ENCODE measurements at regions not wholly inside any gene's neighbourhood (a gene's known extent, or its start where the extent isn't known, plus 50 kb on each side); places are given as distances from the start of the nearest gene placed in this dataset.

DNA sequence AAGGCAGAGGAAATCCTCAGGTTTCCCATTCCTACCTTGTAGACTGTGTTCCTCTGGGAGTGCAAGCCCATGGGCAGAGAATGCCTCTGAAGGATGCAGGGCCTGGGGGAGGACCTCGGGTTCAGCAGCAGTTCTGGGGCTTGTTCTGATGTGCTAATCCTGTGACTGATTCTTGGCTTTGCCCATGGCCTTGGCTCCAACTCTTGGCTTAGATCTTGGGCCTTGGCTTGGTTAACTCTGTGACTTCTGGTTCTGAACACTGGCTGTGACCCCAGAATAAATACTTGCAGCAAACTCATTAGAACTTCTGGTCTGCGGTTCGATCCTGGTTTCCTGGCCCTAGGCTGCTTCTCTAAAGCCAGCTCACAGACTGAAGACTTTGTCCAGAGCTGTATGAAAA lies 366.9 kb upstream of the ZEB2 start:
- DNase-seq (ENCODE audit: low spot score) = no peak

DNA sequence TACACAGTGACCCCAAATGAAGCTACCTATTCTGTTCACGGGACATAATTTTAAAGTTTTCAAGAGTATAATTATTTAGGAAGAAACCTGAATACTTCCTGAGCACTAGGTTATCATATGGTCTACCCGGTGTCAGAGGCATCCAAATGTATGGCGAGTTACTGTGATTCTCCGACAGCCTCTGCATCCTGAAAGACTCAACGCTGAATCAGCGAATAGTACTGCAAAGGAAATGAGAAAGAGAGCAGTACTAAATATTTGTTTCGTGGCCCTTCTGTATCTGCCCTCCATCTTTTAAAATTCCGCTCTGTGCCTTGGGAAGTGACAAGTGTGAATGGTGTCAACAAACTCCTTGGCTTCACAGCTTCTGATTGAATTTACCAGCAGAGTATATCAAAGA lies 358.0 kb upstream of the ZEB2 start:
- no peak for DNase-seq (ENCODE audit: low spot score)

DNA sequence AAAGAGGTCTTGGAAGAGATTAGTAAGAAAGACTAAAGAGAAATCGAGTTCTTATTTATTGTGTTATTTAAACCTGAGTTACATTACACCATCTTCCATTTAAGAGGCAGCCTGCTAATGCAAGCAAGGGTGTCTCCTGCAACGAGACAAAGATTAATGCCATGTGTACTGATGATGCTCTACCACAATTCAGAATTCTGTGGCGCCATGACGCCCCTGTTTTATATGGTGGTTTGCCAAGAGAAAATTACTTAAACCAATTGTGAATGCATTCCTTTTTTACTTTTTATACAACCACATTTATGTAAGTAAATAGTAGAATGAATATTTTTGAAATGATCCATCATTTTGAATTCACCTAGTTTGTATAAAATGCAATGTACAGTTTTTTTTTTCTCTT lies 356.1 kb upstream of the ZEB2 start:
- no peak for DNase-seq (ENCODE audit: low spot score)

DNA sequence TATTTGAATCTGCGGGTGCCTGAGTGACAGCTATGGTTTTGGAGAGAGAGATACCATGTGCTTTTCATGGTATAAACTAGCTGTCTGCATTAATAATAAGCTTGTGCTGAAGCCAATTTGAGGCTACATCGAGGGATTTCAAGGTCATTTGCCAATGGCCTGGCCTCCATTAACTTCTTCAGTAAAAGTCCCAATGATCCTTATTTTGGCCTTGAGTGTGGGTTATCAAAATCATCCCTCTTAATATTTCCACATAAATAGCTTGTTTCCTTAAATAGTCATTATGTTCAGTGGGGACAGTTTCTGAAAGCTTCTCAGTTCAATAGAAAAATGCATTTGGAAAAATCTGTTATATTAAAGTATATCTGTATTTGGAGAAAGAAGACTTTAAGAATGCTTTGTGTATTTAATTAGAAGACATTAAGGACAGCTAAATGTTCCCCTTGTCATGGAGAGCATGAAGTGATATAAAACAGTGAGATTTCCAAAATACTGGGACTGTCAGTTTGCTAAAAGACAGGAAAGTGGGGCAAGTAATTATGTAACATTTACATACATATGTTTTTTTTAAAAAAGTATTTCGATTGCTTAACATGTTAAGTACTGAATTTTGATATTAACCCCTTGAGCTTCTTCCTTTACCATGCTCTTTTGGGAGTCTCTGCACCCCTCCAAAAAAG lies 355.5 kb upstream of the ZEB2 start:
- DNase-seq (ENCODE audit: low spot score) = no peak

DNA sequence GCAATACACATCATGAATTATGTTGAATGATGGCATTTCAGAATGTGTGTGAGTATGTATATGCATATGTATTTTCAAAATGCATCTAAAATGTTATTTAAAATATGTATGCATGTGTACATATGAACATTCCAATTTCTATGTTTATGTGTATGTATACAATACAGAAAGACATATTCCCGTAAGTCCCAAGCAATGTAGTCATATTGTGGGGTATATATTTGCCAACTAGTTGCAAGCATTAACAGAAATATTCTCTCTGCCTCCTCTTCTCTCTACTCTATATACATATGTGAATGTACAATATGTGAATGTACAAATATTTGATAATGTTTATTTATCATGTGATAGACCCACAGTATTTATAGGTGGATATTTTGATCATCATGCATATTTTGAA lies 345.8 kb upstream of the ZEB2 start:
- no peak for DNase-seq (ENCODE audit: low spot score)

DNA sequence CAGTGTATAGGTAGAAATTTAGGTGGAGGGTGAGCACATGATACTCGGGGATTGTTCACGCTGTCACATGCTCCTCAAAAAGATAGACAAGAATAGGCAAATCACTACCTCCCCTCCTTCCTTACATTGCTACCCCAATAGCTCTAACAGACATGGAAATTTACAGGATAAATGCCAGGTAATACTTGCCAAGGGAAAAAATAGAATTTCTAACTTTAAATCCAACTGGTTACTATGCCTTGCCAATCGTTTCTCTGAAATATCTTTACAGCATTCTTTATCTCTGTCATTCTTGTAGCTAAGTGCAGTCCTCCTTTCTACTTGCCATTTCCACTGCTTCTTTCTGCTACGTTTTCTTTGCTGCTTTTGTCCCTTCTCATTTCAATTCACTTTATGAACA lies 339.8 kb upstream of the ZEB2 start:
- DNase-seq (ENCODE audit: low spot score) = no peak

DNA sequence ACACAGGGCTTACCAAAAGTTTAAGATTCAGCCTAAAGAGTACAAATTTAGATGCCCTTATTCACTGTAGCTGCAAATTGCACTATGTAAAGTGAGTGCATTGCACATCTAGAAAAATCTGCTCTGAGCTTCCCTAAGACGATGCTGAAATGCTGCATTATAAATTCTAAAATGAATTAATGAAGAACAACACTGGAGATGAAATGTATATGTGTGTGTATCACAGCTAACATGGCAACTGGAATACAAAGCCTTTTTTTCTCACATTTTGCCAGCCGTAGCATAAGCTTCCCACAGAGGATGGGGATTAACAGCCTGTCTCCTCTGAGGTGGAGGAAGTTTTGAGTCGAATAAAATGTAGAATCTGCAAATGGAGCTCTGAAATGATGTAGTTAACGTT lies 338.3 kb upstream of the ZEB2 start:
- no peak for DNase-seq (ENCODE audit: low spot score)

DNA sequence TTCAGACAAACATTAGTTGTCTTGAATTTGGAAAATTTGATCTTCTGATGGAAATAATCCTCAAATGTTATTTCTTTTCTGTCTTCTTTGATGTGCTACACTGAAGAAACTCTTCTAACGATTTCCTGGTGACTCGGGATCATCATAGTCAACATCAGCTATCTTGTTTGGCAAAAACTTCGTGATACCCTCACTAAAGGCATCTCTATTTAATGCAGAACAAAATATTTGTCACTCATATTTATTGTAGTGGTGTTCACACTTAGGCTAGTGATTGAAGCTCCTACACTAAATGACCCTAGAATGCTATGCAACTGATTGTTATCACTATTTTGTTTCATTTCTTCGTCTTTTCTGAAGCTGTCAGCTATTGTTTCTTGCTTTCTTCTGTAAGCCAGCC lies 334.7 kb upstream of the ZEB2 start:
- no peak for DNase-seq (ENCODE audit: low spot score)

DNA sequence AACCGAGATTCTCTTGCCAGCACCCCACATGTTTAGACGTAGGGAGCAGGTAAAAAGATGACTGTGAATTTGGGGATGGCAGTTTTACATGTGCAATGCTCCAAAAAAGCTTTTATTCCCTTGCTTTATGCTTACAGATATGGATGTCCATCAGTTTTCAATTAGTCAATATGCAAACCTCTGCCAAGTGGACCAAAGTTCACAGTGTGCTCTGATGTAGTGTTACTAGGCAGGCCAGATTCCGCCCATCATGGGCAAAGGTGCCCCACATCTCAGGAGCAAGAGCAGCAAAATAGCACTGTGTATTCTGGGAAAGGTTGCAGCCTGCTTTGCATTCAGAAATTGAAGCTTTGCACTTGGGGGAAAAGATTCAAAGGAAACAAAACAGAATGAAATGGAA lies 329.7 kb upstream of the ZEB2 start:
- DNase-seq (ENCODE audit: low spot score) = no peak

DNA sequence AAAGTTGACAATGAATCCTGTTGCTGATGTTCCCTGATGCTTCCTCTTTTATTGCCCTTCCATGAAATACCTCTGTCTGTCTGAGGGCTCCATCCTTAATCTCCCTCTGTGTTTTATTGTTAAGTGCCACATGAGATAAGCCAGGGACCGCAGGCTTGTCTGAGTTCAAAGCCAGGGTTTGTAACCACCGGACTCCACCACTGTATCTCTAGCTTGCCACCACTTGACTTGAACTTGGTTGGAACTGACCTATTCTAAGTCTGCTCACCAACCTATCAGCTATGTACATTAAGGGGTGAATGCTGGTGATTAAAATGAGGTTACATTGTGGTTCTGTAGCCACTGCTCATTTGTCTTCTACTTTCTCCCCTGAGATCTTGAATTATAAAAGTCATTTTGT lies 328.5 kb upstream of the ZEB2 start:
- DNase-seq (ENCODE audit: low spot score) = no peak

DNA sequence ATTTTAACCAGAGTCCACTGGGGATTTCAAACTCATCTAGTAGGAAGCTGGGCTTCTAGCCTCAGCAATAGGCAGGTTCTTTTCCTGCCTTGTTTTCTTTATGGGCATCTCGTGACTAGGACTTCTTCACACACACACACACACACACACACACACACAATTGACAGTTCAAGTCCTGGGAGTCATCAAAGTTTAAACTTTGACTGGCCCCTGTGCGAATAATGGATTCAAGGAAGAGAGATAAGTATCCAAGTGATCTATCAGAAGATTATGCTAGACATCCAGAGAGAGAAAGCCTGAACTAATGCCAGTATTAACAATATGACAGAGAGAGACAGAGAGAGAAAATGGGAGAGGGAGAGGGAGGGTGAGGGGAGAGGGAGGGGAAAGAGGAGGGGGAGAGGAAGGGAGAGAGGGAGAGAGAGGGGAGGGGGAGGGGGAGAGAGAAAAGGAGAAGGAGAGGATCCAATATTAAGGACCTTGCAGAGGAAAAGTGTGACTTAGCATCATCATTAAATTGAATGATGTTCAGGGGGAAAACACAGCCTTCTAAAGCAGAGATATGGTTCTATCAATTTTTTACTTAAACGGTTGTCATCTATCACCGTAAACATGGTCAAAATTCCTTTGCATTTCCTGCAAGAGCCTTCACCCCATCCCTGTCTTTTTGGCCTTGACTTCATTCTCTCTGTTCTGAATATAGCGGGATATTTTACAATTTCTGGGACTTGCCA lies 327.6 kb upstream of the ZEB2 start:
- DNase-seq (ENCODE audit: low spot score) = no peak

DNA sequence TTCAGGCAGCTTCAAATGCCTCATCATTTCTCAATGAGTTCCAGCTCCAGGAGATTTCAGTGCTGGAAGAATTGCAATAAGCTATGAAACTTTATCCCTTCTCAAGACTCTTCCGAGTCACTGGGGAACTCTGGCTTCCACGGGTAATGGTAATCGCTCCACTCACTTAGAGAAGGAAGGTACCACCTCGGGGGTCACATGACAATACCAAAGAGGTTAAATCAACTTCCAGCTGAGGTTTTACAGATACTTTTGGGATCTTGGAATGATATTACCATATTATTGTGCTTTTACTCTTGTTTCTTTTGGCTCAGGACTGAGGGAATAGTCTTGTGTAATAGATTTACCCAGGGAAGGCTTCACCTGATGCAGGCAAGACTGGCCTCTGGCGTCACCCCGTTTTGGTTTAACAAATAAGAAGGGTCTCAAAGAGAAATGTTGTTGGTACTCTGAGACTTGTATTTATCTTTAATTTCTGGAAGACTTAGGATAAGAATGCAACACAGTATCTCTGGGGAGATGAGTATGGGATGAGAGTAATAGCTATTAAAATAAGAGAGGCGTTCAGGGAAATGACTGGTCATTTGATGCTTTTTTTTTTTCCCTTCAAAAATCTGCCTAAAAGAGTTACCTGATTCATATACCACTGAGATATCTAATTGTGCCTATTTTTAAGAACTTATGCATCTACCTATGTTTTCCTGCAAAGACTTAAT lies 316.9 kb upstream of the ZEB2 start:
- no peak for DNase-seq (ENCODE audit: low spot score)

DNA sequence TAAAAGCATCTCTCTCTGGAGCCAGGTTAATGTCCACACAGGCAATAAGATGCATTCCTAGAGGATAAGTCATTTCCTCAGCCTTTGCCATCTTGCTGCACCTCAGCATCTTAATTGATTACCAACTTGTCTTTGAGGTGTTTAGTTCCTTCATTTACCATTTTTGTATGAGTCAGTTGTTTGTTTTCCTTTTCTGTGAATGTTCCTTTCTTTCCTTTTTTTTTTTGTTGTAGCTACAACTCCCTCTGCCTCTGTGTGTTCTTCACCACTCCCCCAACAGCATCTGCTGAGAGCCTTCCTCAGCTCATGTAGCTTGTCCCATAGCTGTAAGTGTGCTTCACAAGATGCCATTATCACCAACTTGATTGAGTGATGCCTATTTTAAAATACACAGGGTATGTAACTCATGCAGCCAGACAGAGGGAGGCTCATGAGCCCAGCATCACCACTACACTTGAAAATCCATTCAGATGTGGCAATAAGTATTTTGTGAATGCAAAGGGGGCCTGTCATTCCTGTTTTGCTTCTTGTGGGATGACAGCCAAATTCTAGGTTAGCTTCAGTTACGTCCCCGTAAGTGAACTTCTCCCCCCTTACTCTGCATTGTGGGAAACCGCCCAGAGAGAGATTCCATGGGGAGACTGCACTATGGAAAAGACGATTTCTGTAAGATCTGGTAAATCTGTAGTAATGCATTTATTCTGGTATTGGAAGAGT lies 315.9 kb upstream of the ZEB2 start:
- no peak for DNase-seq (ENCODE audit: low spot score)

DNA sequence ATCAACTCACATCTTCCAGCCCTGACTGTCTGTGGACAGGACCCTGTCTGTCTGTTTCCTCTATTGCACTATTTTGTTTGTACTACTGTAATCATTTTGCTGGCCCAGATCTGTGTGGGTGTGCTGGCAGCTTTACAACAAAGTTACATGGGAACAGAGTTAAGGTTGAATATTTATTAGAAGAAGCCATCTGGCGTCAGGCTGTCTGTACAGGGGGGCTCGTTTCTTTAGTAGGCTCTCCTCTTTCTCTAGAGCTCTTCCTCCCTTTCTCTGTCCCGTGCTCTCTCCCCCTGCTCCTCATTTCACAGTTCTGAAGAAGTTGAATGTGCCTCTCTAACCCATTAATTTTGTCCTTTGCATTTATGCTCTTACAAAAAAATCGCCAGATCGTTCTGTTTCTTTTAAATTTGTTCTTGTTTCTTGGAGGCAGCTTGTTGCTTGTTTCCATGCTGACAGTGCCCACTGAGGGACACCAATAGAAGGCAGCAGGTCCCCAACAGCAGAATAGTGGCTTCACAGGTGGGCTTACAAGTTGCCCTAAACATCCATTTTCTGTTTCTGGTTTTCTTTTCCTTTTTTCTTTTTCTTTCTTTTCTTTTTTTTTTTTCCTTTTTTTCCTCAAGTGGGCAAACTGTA lies 315.2 kb upstream of the ZEB2 start:
- DNase-seq (ENCODE audit: low spot score) = peak; percentile 11

DNA sequence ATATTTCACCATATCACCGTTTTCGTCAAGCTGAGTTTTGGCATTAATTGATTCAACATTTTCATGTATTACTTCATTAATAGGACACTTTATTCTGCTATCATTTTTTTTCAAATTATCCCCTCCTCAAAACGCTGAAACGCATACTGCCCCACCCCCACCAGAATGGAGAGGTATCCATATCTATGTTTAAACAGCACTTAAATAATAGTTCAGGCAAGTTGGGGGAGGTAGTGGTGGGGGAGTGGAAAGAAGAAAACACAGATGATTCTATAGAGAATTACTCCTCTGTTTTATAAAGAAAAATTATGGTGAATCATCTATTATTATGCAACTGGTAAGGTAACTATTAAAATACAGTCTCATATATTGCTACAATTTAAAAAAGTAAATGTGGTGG lies 314.4 kb upstream of the ZEB2 start:
- DNase-seq (ENCODE audit: low spot score) = no peak

DNA sequence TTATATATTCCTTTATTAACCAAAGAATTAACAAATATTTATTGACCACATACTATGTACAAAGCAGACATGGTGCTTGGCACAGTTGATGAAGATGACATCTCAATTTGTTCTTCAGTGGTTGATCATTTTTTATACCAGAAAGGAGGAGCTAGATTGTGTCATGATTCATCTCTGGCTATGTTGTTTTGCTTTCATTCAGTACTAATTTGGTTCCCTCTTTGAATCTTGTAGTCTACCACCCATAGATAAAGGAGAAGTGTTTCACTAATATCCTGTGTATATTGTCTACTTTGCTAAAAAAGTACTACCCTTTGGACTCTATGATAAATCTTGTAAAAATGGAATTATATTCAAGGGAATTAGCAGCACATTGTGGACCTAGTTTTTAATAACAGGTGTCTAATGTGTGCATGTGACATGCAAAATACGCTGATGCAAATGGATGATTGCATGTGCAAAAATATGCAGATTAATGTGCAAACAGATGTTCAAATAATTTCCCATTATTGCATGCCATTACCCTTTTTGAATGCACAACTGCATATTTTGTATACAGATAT lies 313.2 kb upstream of the ZEB2 start:
- DNase-seq (ENCODE audit: low spot score) = no peak

DNA sequence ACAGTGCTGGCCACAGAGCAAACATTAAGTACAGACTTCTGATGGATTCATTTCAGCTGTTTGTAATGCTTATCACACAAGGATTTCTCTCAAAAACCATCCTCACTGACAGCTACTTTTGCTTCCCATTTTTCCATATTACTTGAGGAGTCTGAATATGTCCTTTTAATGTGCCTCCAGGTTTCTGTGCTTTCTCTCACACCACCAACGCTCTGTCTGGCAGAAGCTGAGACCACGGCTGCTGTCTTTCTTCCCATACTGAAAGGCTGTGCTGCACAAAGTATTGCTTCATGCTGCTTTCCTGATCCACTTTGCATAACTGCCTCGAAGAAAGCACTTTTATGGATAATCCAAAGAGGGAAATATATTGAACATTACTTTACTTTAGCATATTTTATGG lies 312.1 kb upstream of the ZEB2 start:
- no peak for DNase-seq (ENCODE audit: low spot score)

DNA sequence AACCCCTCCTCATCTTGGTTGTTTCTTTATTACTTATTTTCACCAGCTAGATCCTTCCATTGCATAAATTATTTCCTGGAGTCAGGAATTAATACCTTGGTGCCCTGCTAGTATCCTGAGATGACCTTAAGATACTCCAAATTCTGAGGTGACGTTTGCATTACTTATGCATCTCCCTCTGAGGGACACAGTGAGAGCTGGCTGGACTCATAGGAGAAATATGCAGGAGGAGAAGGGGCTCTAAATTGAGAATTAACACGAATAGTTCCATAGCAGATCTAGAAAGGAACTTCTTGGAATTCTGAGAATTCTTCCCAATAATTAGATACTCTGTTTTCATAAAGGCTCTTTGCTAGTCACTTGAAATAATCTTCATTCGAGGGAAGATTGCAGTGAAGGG lies 310.6 kb upstream of the ZEB2 start:
- no peak for DNase-seq (ENCODE audit: low spot score)

DNA sequence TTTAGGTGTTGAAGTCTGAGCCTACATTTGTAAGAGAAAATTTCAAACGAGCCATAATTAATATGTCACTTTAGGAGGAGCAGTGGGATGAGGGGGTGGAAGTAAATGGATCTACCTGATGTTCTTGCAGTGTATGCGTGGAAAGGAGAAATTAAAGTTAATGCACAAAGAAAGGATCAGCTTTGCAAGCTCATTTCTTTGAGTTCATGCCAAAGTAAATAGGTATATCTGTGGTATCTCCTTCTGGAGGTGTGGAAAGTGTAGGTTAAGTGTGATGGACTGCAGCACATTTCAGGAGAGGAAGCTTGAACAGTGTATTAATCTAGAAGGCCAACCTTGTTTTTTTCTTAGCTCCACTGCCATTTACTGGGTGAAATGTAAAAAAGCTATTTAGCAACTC lies 307.5 kb upstream of the ZEB2 start:
- no peak for DNase-seq (ENCODE audit: low spot score)

DNA sequence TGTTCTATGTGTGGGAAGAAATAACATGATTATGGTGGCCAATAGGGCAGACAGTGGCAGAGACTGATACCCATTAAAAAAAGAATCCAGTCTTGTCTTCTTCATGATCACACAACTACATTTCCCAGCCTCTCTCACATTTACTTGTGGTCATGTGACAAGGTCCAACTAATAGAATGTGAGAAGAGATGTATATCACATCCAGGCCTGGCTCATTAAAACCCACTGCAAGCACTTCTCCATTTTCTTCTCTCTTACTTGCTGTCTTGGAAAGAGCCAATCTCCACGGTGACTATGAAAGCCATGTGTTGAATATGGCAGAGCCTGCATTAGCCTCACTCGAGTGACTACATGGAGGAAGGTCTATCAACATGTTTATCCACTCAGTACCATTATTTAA lies 306.2 kb upstream of the ZEB2 start:
- no peak for DNase-seq (ENCODE audit: low spot score)

DNA sequence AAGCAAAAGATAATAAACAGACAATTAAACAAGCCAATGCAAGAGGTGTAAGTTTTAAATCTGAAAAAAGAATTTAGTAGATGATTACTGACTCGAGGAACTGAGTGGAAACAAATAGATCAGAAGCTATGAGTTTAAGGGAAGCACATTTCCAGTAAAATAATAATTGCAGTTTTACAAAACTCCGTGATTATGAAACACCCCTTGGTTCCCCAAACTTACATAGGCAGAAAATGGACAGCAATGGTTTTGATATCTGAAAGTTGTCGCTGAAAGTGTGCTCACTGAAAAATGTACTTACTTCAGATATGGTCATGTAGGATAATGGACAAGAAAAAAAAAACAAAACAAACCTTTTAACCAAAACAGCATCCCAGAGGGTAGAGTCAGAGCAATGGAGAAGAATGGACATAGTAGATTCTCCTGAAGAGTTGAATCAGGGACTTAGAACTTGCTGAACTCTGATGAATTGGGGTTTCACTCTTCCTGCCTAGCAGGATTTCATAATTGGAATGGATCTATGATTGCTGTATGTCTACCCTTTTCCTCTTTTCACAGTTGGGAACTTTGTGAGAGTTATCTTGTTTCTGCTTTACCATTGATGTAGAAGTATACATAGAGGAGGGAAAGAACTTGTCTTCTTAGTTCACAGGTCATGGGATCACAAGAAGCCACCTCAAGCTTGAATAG lies 305.6 kb upstream of the ZEB2 start:
- no peak for DNase-seq (ENCODE audit: low spot score)

Data from GM03348 (cell line).